K562 (cell line): ENCODE measurements at regions not wholly inside any gene's neighbourhood (a gene's known extent, or its start where the extent isn't known, plus 50 kb on each side); places are given as distances from the start of the nearest gene placed in this dataset.

Experiments
- ATAC-seq: fragments of 200-7000 bp; cut with Tn5 transposase; 3 replicates; pipeline ENCODE4 v1.9.1; 2020; ENCODE audit warnings: moderate library complexity
- BruUV-seq: library from RNA; stranded (reverse); fragments of 400-500 nt; replicated peaks from 2 replicates; lab custom pipeline; 2021; lab: Mats Ljungman, UMichigan
- CTCF ChIA-PET: fragments of 300-600 bp; formaldehyde crosslinking; extraction: SDS; loops from one replicate; lab custom pipeline; 2021; ENCODE audit warnings: low intra/inter-chr PET ratio; lab: Yijun Ruan, JAX
- POLR2A ChIA-PET: fragments of 300-600, 350-650 bp; sonication (Branson Sonifier 250); formaldehyde crosslinking; extraction: SDS; loops from one replicate; lab custom pipeline; 2021; ENCODE audit warnings: antibody characterized with exemption, inconsistent platforms; lab: Yijun Ruan, JAX
- DNase-seq, 4 experiments: peaks; one replicate each; pipeline versions ENCODE4 v3.0.0 to v3.0.0-alpha.2; 2011 to 2018; ENCODE audit warnings: low spot score in 3 of 4, mixed read lengths in 3 of 4; ENCODE audit errors: extremely low read depth in 1 of 4
- FAIRE-seq: peaks from 2 replicates; lab custom pipeline; 2011; peaks lifted over from hg19 to GRCh38; lab: Jason Lieb, UNC
- H2AFZ ChIP-seq: 2 replicates; pipeline ENCODE4 v1.6.0; 2011; ENCODE audit warnings: low read depth, low read length, control low read depth, inconsistent platforms
- H3K27ac ChIP-seq: fragments of 200-600 bp; 3 replicates; pipeline ENCODE4 v1.8.0; 2011; ENCODE audit warnings: low read depth, mild to moderate bottlenecking, control low read depth, inconsistent platforms, low read length, moderate library complexity, mixed read lengths; ENCODE audit errors: extremely low read depth
- H3K27me3 ChIP-seq, 2 experiments: fragments of 300-600 bp in 1 of 2; 2 replicates in 1 of 2; 3 replicates in 1 of 2; pipeline versions ENCODE4 v1.6.0 to v1.8.0; 2011; ENCODE audit warnings: inconsistent platforms in 2 of 2, low read length in 2 of 2, mild to moderate bottlenecking in 1 of 2, mixed read lengths in 1 of 2, moderate library complexity in 1 of 2; ENCODE audit not compliant: control insufficient read depth in 2 of 2, insufficient read depth in 2 of 2
- H3K36me3 ChIP-seq: fragments of 300-600 bp; 3 replicates; pipeline ENCODE4 v1.8.0; 2011; ENCODE audit warnings: mild to moderate bottlenecking, low read length, inconsistent platforms; ENCODE audit not compliant: control insufficient read depth, insufficient read depth
- H3K4me1 ChIP-seq, 2 experiments: fragments of 200-600 bp in 1 of 2; replicated peaks in 1 of 2; 2 replicates in 1 of 2; 3 replicates in 1 of 2; pipeline versions ENCODE4 v1.5.1 to v1.8.0; 2011; ENCODE audit warnings: inconsistent platforms in 2 of 2, low read length in 2 of 2, mild to moderate bottlenecking in 1 of 2, mixed read lengths in 1 of 2, moderate library complexity in 1 of 2; ENCODE audit not compliant: control insufficient read depth in 2 of 2, insufficient read depth in 2 of 2
- H3K4me2 ChIP-seq: 2 replicates; pipeline ENCODE4 v1.6.1; 2011; ENCODE audit warnings: low read length, control low read depth, inconsistent platforms, mixed read lengths; ENCODE audit not compliant: insufficient read depth
- H3K4me3 ChIP-seq: fragments of 200-600 bp; sonication (generic), shearing (Covaris generic); 2 replicates; pipeline ENCODE4 v1.5.1; 2016; ENCODE audit warnings: control low read depth, inconsistent platforms
- H3K79me2 ChIP-seq: fragments of 200-600 bp; 3 replicates; pipeline ENCODE4 v1.8.0; 2011; ENCODE audit warnings: low read length, inconsistent platforms; ENCODE audit not compliant: control insufficient read depth, insufficient read depth
- H3K9ac ChIP-seq, 2 experiments: 2 replicates each; pipeline versions ENCODE4 v1.6.0 to v1.6.1; 2011; ENCODE audit warnings: low read depth in 2 of 2, low read length in 2 of 2, control low read depth in 1 of 2, inconsistent platforms in 1 of 2, mild to moderate bottlenecking in 1 of 2, mixed read lengths in 1 of 2; ENCODE audit not compliant: insufficient read depth in 1 of 2
- H3K9me1 ChIP-seq: one replicate; pipeline ENCODE4 v1.6.0; 2011; ENCODE audit warnings: inconsistent platforms, mild to moderate bottlenecking, low read length, moderate library complexity; ENCODE audit not compliant: control insufficient read depth, insufficient read depth
- H3K9me3 ChIP-seq: replicated peaks from 2 replicates; pipeline ENCODE4 v1.5.1; 2011; ENCODE audit warnings: low read depth, low read length, inconsistent platforms; ENCODE audit not compliant: control insufficient read depth, insufficient read depth
- H4K20me1 ChIP-seq: replicated peaks from 2 replicates; pipeline ENCODE4 v1.6.1; 2011; ENCODE audit warnings: low read length, inconsistent platforms, mixed read lengths; ENCODE audit not compliant: control insufficient read depth, insufficient read depth
- BDP1 ChIP-seq: IDR thresholded peaks from 3 replicates; pipeline ENCODE4 v1.6.1; 2011; ENCODE audit not compliant: insufficient read length, insufficient read depth
- CAMTA2 ChIP-seq: fragments of 250-450 bp; sonication (Bioruptor Pico); conservative IDR thresholded peaks from 2 replicates; pipeline ENCODE4 v1.5.1; 2022
- EZH2 ChIP-seq: IDR thresholded peaks from 2 replicates; pipeline ENCODE4 v1.6.1; 2012; ENCODE audit warnings: low read depth, mild to moderate bottlenecking, inconsistent platforms, low read length, borderline replicate concordance
- LCOR ChIP-seq: sonication (generic); formaldehyde crosslinking; IDR thresholded peaks from 2 replicates; pipeline ENCODE4 v1.8.0; 2022; ENCODE audit warnings: mild to moderate bottlenecking, missing genetic modification reagents
- MED1 ChIP-seq: sonication (generic); formaldehyde crosslinking; IDR thresholded peaks from 2 replicates; pipeline ENCODE4 v1.8.1; 2023; ENCODE audit warnings: missing genetic modification reagents, borderline replicate concordance
- PRPF4 ChIP-seq: fragments of 200-400 bp; formaldehyde crosslinking; IDR thresholded peaks from one replicate; pipeline ENCODE4 v1.6.1; 2017; ENCODE audit warnings: low read length, low read depth, mild to moderate bottlenecking; ENCODE audit not compliant: insufficient read depth, poor library complexity, severe bottlenecking
- RBBP5 ChIP-seq: fragments of 200-600 bp; sonication (generic); IDR thresholded peaks from 2 replicates; pipeline ENCODE4 v1.6.1; 2012; ENCODE audit warnings: borderline replicate concordance, mild to moderate bottlenecking, low read length, control low read depth, inconsistent platforms; ENCODE audit not compliant: insufficient read depth, poor library complexity, severe bottlenecking
- RHOXF2B ChIP-seq: fragments of 250-450 bp; sonication (Bioruptor Pico); conservative IDR thresholded peaks from 2 replicates; pipeline ENCODE4 v1.5.1; 2021
- RUNX1 ChIP-seq: sonication (generic); IDR thresholded peaks from 2 replicates; pipeline ENCODE4 v1.6.1; 2016; ENCODE audit warnings: antibody characterized with exemption, low read depth
- SNRNP70 ChIP-seq: fragments of 200-400 bp; formaldehyde crosslinking; optimal IDR thresholded peaks from 2 replicates; pipeline ENCODE3; 2017; ENCODE audit warnings: low read depth, low read length
- TEAD1 ChIP-seq, 2 experiments: fragments of 450-650 bp in 1 of 2; sonication (generic) in 1 of 2; formaldehyde crosslinking; IDR thresholded peaks; 2 replicates each; pipeline versions ENCODE4 v1.4.0 to v1.8.0; 2020 to 2022; ENCODE audit warnings: mild to moderate bottlenecking in 2 of 2, missing genetic modification reagents in 1 of 2
- ZNF23 ChIP-seq: fragments of 250-450 bp; sonication (Bioruptor Pico); IDR thresholded peaks from 2 replicates; pipeline ENCODE4 v1.4.0; 2020; ENCODE audit warnings: mild to moderate bottlenecking
- ZNF589 ChIP-seq: fragments of 200-800 bp; sonication (Bioruptor generic); IDR thresholded peaks from 2 replicates; pipeline ENCODE4 v1.6.1; 2016; ENCODE audit warnings: low read depth, missing genetic modification characterization, missing compliant biosample characterization
- WGBS: fragments of 100-300 bp; shearing (Covaris generic); methylation state at CpG from one replicate; pipeline ENCODE4 v1.1.6; 2016; ENCODE audit warnings: low coverage, mixed read lengths; ENCODE audit not compliant: insufficient coverage; ENCODE audit errors: missing lambda C conversion rate; 5-methylcytosine and 5-hydroxymethylcytosine counted together
- in situ Hi-C: fragments of 300-500 bp; cut with MboI; formaldehyde crosslinking; loops from 4 replicates; pipeline ENCODE4 v1.15.0; 2018; ENCODE audit warnings: inconsistent platforms, mixed read lengths
- intact Hi-C: fragments of 100-400 bp; cut with micrococcal nuclease; formaldehyde crosslinking; loops from 2 replicates; pipeline ENCODE4 v1.14.2; 2022

DNA sequence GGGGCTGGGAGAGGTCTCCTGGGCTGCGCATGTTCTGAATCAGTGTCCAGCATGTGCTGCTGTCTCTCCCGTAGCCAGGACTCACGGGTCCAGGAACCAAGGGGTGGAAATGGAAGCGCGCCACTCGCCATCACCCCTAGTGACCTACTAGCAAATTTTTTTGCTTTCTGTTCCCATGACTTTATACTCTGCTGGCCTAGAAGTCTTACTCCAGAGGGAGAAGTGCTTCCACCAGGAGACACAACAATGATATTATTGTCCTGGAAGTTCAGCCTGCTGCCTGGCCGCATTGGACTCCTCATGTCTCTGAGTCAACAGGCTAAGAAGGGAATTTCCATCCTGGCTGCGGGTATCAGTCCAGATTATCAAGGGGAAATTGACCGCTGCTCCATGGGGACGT is 729.7 kb downstream of the BRD1 start:
- no peak for FAIRE-seq
- Histone ChIP-seq H3K9me1 (no peaks in the 10 kb centered on the region), H3K9me3 (no peaks in the 10 kb centered on the region), H4K20me1 (no peaks in the 10 kb centered on the region), H3K36me3 (no peaks in the 10 kb centered on the region)
- WGBS = 2% methylated on average over 9 of the region's 10 CpGs
- no peak for DNase-seq
- in situ Hi-C loops = no loop called here
- no peak for TF ChIP-seq RHOXF2B (CRISPR knock-in tag)
- no peak for TF ChIP-seq LCOR (CRISPR knock-in tag)
- no peak for TF ChIP-seq RBBP5
- TF ChIP-seq BDP1 = no peak
- no peak for TF ChIP-seq RUNX1
- no peak for TF ChIP-seq EZH2
- TF ChIP-seq PRPF4 = no peak
- no peak for TF ChIP-seq ZNF23 (CRISPR knock-in tag)
- no peak for TF ChIP-seq CAMTA2
- TF ChIP-seq ZNF589 = no peak
- TF ChIP-seq MED1 = no peak
- TF ChIP-seq SNRNP70 = no peak
- no peak for TF ChIP-seq TEAD1 (CRISPR knock-in tag; IDR thresholded peaks at IDR 0.05)
- TF ChIP-seq, all 486 proteins: peak for 0
- Histone ChIP-seq H3K4me2 (no peak overlapping the region), H3K9ac (no peak overlapping the region), H3K27me3 (peaks cover 2 to 52% of the 10 kb centered on the region in 2 experiments; a peak in 3 of 5 replicates), H2AFZ (no peak overlapping the region), H3K79me2 (no peaks in the 10 kb centered on the region), H3K4me3 (no peak overlapping the region), H3K4me1 (no peaks in the 10 kb centered on the region; a peak in 1 of 5 replicates), H3K27ac (no peak overlapping the region)
- intact Hi-C loops = no loop called here
- ATAC-seq = no peak
- no TSS peak for BruUV-seq
- CTCF ChIA-PET = no interaction called here
- POLR2A ChIA-PET = interaction anchor here (0.6 kb wide), 1 partner anchor 50 kb away, joined by 4 read pairs; no protein-coding TSS in a partner anchor
